Keratinocyte (primary cell): ENCODE measurements at regions not wholly inside any gene's neighbourhood (a gene's known extent, or its start where the extent isn't known, plus 50 kb on each side); places are given as distances from the start of the nearest gene placed in this dataset.
"Not testable (repeated sequence)": the region's sequence is repeated elsewhere in the genome, so short reads cannot be mapped to it uniquely, and the experiment has no call there.

ENCODE experiments used
- DNase-seq: peaks from one replicate; pipeline ENCODE4 v3.0.0-alpha.2; 2011; ENCODE audit warnings: low read depth, missing footprints, low spot score
- FAIRE-seq: peaks from 2 replicates; lab custom pipeline; 2011; peaks lifted over from hg19 to GRCh38; lab: Jason Lieb, UNC
- H2AFZ ChIP-seq: 2 replicates; pipeline ENCODE4 v1.6.0; 2012; ENCODE audit warnings: low read length, control low read depth, inconsistent platforms; ENCODE audit not compliant: control insufficient read depth
- H3K27ac ChIP-seq: 2 replicates; pipeline ENCODE4 v1.5.1; 2011; ENCODE audit warnings: low read length; ENCODE audit not compliant: control insufficient read depth, insufficient read depth
- H3K27me3 ChIP-seq: 3 replicates; pipeline ENCODE4 v1.6.0; 2011; ENCODE audit warnings: low read length; ENCODE audit not compliant: control insufficient read depth, insufficient read depth; ENCODE audit errors: extremely low read depth
- H3K36me3 ChIP-seq, 2 experiments: 2 replicates in 1 of 2; 3 replicates in 1 of 2; pipeline ENCODE4 v1.5.1; 2011; ENCODE audit warnings: low read length in 2 of 2, mild to moderate bottlenecking in 1 of 2; ENCODE audit not compliant: control insufficient read depth in 2 of 2, insufficient read depth in 2 of 2; ENCODE audit errors: extremely low read depth in 1 of 2
- H3K4me1 ChIP-seq: 3 replicates; pipeline ENCODE4 v1.5.1; 2011; ENCODE audit warnings: low read length; ENCODE audit not compliant: control insufficient read depth, insufficient read depth; ENCODE audit errors: extremely low read depth
- H3K4me2 ChIP-seq: 3 replicates; pipeline ENCODE4 v1.6.0; 2011; ENCODE audit warnings: low read depth, low read length; ENCODE audit not compliant: control insufficient read depth, insufficient read depth; ENCODE audit errors: extremely low read depth
- H3K4me3 ChIP-seq, 3 experiments: fragments of 200-600 bp in 1 of 3; sonication (generic) in 1 of 3; 2 replicates in 2 of 3; 3 replicates in 1 of 3; pipeline ENCODE4 v1.5.1; 2011 to 2016; ENCODE audit warnings: low read length in 3 of 3, mild to moderate bottlenecking in 3 of 3, control low read depth in 2 of 3, inconsistent platforms in 1 of 3, low read depth in 1 of 3, mixed read lengths in 1 of 3, mixed run types in 1 of 3, moderate library complexity in 1 of 3; ENCODE audit not compliant: control insufficient read depth in 2 of 3, insufficient read depth in 2 of 3; ENCODE audit errors: extremely low read depth in 1 of 3
- H3K79me2 ChIP-seq: 2 replicates; pipeline ENCODE4 v1.6.0; 2012; ENCODE audit warnings: low read length; ENCODE audit not compliant: control insufficient read depth, insufficient read depth
- H3K9ac ChIP-seq: 3 replicates; pipeline ENCODE4 v1.6.0; 2011; ENCODE audit warnings: low read length; ENCODE audit not compliant: control insufficient read depth, insufficient read depth; ENCODE audit errors: extremely low read depth
- H3K9me1 ChIP-seq: 3 replicates; pipeline ENCODE4 v1.6.0; 2011; ENCODE audit warnings: low read length; ENCODE audit not compliant: control insufficient read depth, insufficient read depth; ENCODE audit errors: extremely low read depth
- H3K9me3 ChIP-seq: 2 replicates; pipeline ENCODE4 v1.5.1; 2012; ENCODE audit warnings: low read depth, low read length; ENCODE audit not compliant: control insufficient read depth
- H4K20me1 ChIP-seq: 3 replicates; pipeline ENCODE4 v1.6.0; 2011; ENCODE audit warnings: low read length; ENCODE audit not compliant: control insufficient read depth, insufficient read depth; ENCODE audit errors: extremely low read depth
- CTCF ChIP-seq, 3 experiments: IDR thresholded peaks in 1 of 3; conservative IDR thresholded peaks in 1 of 3; optimal IDR thresholded peaks in 1 of 3; 2 replicates in 2 of 3; 3 replicates in 1 of 3; pipeline versions ENCODE3 to v1.5.1; 2011; ENCODE audit warnings: low read length in 3 of 3, mild to moderate bottlenecking in 3 of 3, moderate library complexity in 2 of 3, control low read depth in 1 of 3, inconsistent platforms in 1 of 3; ENCODE audit not compliant: insufficient read depth in 2 of 3; ENCODE audit errors: extremely low read depth in 1 of 3
- EZH2 ChIP-seq: IDR thresholded peaks from one replicate; pipeline ENCODE4 v1.6.1; 2012; ENCODE audit warnings: inconsistent platforms, mild to moderate bottlenecking, low read length, moderate library complexity
- dilution Hi-C: fragments of 300-500 bp; cut with MboI; formaldehyde crosslinking; loops from one replicate; pipeline ENCODE4 v1.7.0; 2020; ENCODE audit warnings: low sequenced_read_pairs; ENCODE audit not compliant: extremely low pct_ligation_motif_present

GRCh38 chr16:29146808-29147643 lies 162.2 kb downstream of the LAT start:
- H3K9me3 ChIP-seq, H3K4me1 ChIP-seq, H3K4me3 ChIP-seq, H3K27ac ChIP-seq, H2AFZ ChIP-seq, H4K20me1 ChIP-seq, H3K9ac ChIP-seq, H3K27me3 ChIP-seq, H3K4me2 ChIP-seq, DNase-seq, FAIRE-seq, H3K36me3 ChIP-seq, dilution Hi-C loops, H3K9me1 ChIP-seq, H3K79me2 ChIP-seq: not testable (repeated sequence)

GRCh38 chr16:29146266-29146665 lies 161.4 kb downstream of the LAT start:
- H3K4me2 ChIP-seq = no peak overlapping the region
- no peaks in the 10 kb centered on the region for H3K27me3 ChIP-seq
- no peaks in the 10 kb centered on the region for H3K9me1 ChIP-seq
- no peak overlapping the region for H3K9ac ChIP-seq
- H2AFZ ChIP-seq = no peak overlapping the region
- FAIRE-seq (no peak), DNase-seq (no peak)
- no peaks in the 10 kb centered on the region for H3K79me2 ChIP-seq
- dilution Hi-C loops = no loop called here
- no peaks in the 10 kb centered on the region for H3K36me3 ChIP-seq
- TF ChIP-seq EZH2 = no peak
- no peak for TF ChIP-seq CTCF (optimal IDR thresholded peaks at IDR 0.05 in 1 of 3, IDR thresholded peaks at IDR 0.05 in 1 of 3, conservative IDR thresholded peaks at IDR 0.05 in 1 of 3; ENCODE audit: extremely low read depth in 1 of 3, insufficient read depth in 2 of 3, low read length in 3 of 3)
- no peaks in the 10 kb centered on the region for H3K9me3 ChIP-seq
- H3K4me1 ChIP-seq = no peaks in the 10 kb centered on the region
- no peak overlapping the region for H3K4me3 ChIP-seq
- H3K27ac ChIP-seq = no peak overlapping the region
- no peaks in the 10 kb centered on the region for H4K20me1 ChIP-seq

- H3K4me2 ChIP-seq, FAIRE-seq, H3K27me3 ChIP-seq, H2AFZ ChIP-seq, dilution Hi-C loops, H3K9me1 ChIP-seq, H3K27ac ChIP-seq, H3K4me3 ChIP-seq, H3K79me2 ChIP-seq, H3K36me3 ChIP-seq, H4K20me1 ChIP-seq, H3K9me3 ChIP-seq, DNase-seq, H3K9ac ChIP-seq, H3K4me1 ChIP-seq: not testable (repeated sequence)
Observed at GRCh38 chr16:29145486-29146225, 160.8 kb downstream of the LAT start.

DNA sequence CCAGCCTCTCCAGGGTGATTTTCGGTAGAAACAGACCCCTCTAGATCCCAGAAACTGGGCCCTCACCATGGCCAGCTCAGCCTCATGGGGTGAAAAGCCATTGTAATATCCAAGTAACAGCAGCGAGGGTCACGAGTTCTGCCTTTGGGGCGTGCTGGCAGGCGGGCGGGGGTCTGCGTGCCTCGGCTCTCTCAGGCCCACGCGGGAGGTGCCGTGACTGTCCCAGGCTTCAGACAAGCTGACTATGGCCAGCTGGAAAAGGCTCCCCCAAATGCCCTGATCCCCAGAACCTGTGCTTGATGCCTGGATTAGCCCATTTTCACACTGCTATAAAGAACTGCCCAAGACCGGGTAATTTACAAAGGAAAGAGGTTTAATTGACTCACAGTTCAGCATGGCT lies 160.2 kb downstream of the LAT start:
- dilution Hi-C loops, H3K9me1 ChIP-seq, H3K27me3 ChIP-seq, H3K4me2 ChIP-seq, DNase-seq, H3K9me3 ChIP-seq, H3K4me3 ChIP-seq, H3K36me3 ChIP-seq, H3K4me1 ChIP-seq, H3K27ac ChIP-seq, H3K79me2 ChIP-seq, H2AFZ ChIP-seq, FAIRE-seq, H3K9ac ChIP-seq, H4K20me1 ChIP-seq: not testable (repeated sequence)
